Stomach (tissue), 8 donors: ENCODE measurements at regions not wholly inside any gene's neighbourhood (a gene's known extent, or its start where the extent isn't known, plus 50 kb on each side); places are given as distances from the start of the nearest gene placed in this dataset.

Experiments
- DNase-seq, 2 donors: peaks; one replicate each; pipeline versions ENCODE4 v3.0.0 to v3.0.0-alpha.2; 2013 to 2019
- H3K27ac ChIP-seq, 5 donors: fragments of 200-600 bp in 4 of 5; sonication (generic) in 4 of 5; one replicate each; pipeline ENCODE4 v1.5.1; 2013 to 2019; ENCODE audit warnings: mild to moderate bottlenecking in 1 of 5, moderate library complexity in 1 of 5
- H3K27me3 ChIP-seq, 3 donors: fragments of 200-600 bp; sonication (generic); one replicate each; pipeline ENCODE4 v1.5.1; 2017 to 2019; ENCODE audit warnings: mixed run types in 1 of 3
- H3K36me3 ChIP-seq, 4 donors: fragments of 200-600 bp; sonication (generic); 1 replicate in 3 of 4; 2 replicates in 1 of 4; pipeline ENCODE4 v1.5.1; 2016 to 2019
- H3K4me1 ChIP-seq, 4 donors: fragments of 200-600 bp; sonication (generic); one replicate each; pipeline ENCODE4 v1.5.1; 2016 to 2019
- H3K4me3 ChIP-seq, 4 donors: fragments of 200-600 bp; sonication (generic) in 3 of 4; one replicate each; pipeline ENCODE4 v1.5.1; 2016 to 2019; ENCODE audit warnings: mild to moderate bottlenecking in 1 of 4
- H3K9me3 ChIP-seq, 4 donors: fragments of 200-600 bp; sonication (generic); one replicate each; pipeline ENCODE4 v1.5.1; 2016 to 2019
- EP300 ChIP-seq: sonication (generic); formaldehyde crosslinking; IDR thresholded peaks from one replicate; pipeline ENCODE4 v1.6.1; 2017; ENCODE audit warnings: antibody characterized with exemption
- POLR2A ChIP-seq, 4 donors: fragments of 450-650 bp; IDR thresholded peaks; one replicate each; pipeline ENCODE4 v1.6.1; 2016; ENCODE audit warnings: antibody characterized with exemption in 4 of 4, control low read depth in 2 of 4, mild to moderate bottlenecking in 1 of 4, moderate library complexity in 1 of 4
- POLR2AphosphoS5 ChIP-seq, 3 donors: sonication (generic); formaldehyde crosslinking; IDR thresholded peaks; one replicate each; pipeline ENCODE4 v1.6.1; 2016; ENCODE audit warnings: antibody characterized with exemption in 3 of 3
- WGBS, 5 donors: extraction: QIAGEN DNeasy Blood & Tissue Kit in 3 of 5; methylation state at CpG; one replicate each; pipeline versions ENCODE4 v1.1.5 to v1.1.7; 2013 to 2018; 5-methylcytosine and 5-hydroxymethylcytosine counted together
- intact Hi-C: fragments of 100-400 bp; cut with DNase I; formaldehyde crosslinking; loops from one replicate; pipeline ENCODE4 v1.15.1; 2023; ENCODE audit warnings: low total_unique reads
- TF ChIP-seq, protein P1 (sequence below), 7 experiments: fragments of 450-650 bp in 4 of 7; fragments of 200-600 bp in 3 of 7; sonication (generic) in 3 of 7; IDR thresholded peaks; one replicate each; pipeline ENCODE4 v1.5.1; 2016 to 2019; ENCODE audit warnings: antibody characterized with exemption in 7 of 7, control low read depth in 2 of 7, mild to moderate bottlenecking in 1 of 7
- donor health status: healthy with polysubstance abuse.
- donor health status: Bipolar disorder and iron deficiency.
- donor health status: healthy.

DNA sequence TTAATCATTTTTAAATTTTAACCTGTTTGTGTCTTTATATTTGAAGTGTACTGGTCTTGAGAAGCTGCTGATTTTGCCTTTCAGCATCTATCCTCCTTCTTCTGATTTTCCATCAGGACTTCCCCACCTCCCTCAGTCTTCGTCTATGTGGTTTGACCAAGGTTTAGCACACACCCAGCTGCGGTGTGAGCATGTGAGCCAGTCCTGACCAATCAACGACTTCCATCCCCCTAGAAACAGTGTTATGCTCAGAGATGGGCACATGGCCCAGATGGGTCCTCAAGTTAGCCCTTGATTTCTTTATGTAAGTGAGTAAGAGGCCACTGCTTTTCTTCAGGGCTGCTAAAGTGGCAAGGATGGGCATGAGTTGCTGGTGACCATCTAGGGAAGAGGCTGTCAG lies 190.8 kb downstream of the MATN1 start:
- TF ChIP-seq, protein P1, sequence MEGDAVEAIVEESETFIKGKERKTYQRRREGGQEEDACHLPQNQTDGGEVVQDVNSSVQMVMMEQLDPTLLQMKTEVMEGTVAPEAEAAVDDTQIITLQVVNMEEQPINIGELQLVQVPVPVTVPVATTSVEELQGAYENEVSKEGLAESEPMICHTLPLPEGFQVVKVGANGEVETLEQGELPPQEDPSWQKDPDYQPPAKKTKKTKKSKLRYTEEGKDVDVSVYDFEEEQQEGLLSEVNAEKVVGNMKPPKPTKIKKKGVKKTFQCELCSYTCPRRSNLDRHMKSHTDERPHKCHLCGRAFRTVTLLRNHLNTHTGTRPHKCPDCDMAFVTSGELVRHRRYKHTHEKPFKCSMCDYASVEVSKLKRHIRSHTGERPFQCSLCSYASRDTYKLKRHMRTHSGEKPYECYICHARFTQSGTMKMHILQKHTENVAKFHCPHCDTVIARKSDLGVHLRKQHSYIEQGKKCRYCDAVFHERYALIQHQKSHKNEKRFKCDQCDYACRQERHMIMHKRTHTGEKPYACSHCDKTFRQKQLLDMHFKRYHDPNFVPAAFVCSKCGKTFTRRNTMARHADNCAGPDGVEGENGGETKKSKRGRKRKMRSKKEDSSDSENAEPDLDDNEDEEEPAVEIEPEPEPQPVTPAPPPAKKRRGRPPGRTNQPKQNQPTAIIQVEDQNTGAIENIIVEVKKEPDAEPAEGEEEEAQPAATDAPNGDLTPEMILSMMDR (IDR thresholded peaks at IDR 0.05), result no peak
- TF ChIP-seq POLR2AphosphoS5 (IDR thresholded peaks at IDR 0.05) (no peak), EP300 (no peak), POLR2A (IDR thresholded peaks at IDR 0.05) (no peak)
- intact Hi-C loops, result no loop called here
- DNase-seq, result peak in 1 of 2 donors; percentile 3
- Histone ChIP-seq H3K27ac (no peak overlapping the region), H3K27me3 (peaks cover 0 to 15% (median 0%) of the 10 kb centered on the region in 3 donors), H3K4me3 (no peak overlapping the region), H3K9me3 (peaks cover 0 to 4% (median 1%) of the 10 kb centered on the region in 4 donors), H3K4me1 (no peaks in the 10 kb centered on the region), H3K36me3 (no peaks in the 10 kb centered on the region)
- WGBS, 5 donors, result 72 to 80% (median 76%) methylated on average over 3 of the region's 3 CpGs

DNA sequence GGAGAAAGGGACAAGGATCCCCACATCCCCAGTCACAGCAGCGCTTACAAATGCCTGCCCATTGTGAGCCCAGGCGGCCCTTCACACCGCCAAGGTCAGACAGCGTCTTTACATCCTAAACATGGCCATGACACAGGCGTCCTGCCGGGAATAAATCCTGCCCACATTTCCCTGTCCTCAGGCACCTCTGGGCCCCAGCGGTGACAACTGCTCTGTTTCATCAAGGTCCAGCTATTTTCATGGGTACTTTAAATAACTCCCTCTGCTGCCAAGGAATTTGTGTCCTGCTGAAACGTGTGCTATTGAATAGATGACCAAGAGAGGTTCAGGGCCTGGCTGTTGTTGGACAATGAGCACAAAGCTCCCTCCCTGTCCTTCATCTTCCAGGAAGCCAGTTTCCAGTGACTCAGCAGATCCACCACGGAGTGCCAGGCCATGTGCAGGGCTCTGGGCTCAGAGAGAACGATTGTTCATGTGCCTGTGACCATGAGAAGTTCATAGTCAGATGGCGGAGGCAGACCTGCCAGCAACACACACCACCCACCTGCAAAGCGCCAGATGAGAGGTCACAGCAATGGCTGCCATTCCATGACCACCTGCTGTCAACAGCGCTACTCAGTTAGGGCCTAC lies 195.8 kb downstream of the MATN1 start:
- peak in 1 of 2 donors; percentile 21 for DNase-seq
- H3K9me3 ChIP-seq, result peaks cover 0 to 3% (median 0%) of the 10 kb centered on the region in 4 donors
- no peak overlapping the region for H3K4me3 ChIP-seq
- H3K27me3 ChIP-seq, result peaks cover 0 to 47% (median 15%) of the 10 kb centered on the region in 3 donors
- H3K4me1 ChIP-seq, result no peaks in the 10 kb centered on the region
- TF ChIP-seq POLR2A (IDR thresholded peaks at IDR 0.05) (no peak), EP300 (no peak), POLR2AphosphoS5 (IDR thresholded peaks at IDR 0.05) (no peak)
- TF ChIP-seq, protein P1 (IDR thresholded peaks at IDR 0.05), result no peak
- WGBS, 5 donors, result 58 to 68% (median 64%) methylated on average over 9 to 13 of the region's 13 CpGs
- H3K27ac ChIP-seq, result no peak overlapping the region
- intact Hi-C loops, result no loop called here
- no peaks in the 10 kb centered on the region for H3K36me3 ChIP-seq

DNA sequence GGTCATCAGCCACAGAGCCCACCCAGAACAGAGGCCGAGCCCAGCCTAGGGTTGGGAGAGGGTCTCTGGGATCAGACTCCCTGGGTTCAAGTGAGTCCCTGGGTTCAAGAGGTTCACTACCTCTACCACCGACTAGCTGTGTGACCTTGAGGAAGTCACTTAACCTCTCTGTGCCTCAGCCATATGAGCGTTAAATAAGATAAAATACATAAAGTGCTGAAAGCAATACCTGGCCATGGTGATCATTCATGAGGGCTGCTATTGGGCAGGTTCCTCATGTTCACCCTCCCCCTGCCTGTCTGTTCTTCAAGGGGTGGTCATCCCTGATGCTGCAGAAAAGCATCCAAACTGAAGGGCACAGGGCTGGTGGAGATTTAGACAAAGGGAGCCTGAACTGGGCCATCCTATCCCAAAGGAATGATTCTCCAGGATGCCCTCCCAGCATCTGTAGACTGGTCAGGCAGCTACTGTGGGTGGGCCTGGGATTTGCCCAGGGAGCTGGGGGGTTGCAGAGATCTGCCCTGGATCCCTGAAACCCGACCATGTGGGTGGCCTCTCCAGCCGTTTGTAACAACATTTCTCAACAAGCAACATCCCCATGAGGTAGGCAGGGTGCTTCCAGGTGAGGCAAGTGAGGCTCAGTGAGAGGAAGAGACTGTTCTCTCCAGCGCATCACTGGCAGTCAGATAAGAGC lies 196.6 kb downstream of the MATN1 start:
- H3K4me3 ChIP-seq, result no peak overlapping the region
- DNase-seq, result no peak
- TF ChIP-seq POLR2A (IDR thresholded peaks at IDR 0.05) (no peak), EP300 (no peak), POLR2AphosphoS5 (IDR thresholded peaks at IDR 0.05) (no peak)
- TF ChIP-seq, protein P1 (IDR thresholded peaks at IDR 0.05), result no peak
- intact Hi-C loops, result no loop called here
- H3K4me1 ChIP-seq, result no peaks in the 10 kb centered on the region
- no peaks in the 10 kb centered on the region for H3K36me3 ChIP-seq
- no peak overlapping the region for H3K27ac ChIP-seq
- WGBS, 5 donors, result 50 to 55% (median 51%) methylated on average over 5 to 6 of the region's 6 CpGs
- peaks cover 0 to 55% (median 15%) of the 10 kb centered on the region in 3 donors for H3K27me3 ChIP-seq
- H3K9me3 ChIP-seq, result no peaks in the 10 kb centered on the region

DNA sequence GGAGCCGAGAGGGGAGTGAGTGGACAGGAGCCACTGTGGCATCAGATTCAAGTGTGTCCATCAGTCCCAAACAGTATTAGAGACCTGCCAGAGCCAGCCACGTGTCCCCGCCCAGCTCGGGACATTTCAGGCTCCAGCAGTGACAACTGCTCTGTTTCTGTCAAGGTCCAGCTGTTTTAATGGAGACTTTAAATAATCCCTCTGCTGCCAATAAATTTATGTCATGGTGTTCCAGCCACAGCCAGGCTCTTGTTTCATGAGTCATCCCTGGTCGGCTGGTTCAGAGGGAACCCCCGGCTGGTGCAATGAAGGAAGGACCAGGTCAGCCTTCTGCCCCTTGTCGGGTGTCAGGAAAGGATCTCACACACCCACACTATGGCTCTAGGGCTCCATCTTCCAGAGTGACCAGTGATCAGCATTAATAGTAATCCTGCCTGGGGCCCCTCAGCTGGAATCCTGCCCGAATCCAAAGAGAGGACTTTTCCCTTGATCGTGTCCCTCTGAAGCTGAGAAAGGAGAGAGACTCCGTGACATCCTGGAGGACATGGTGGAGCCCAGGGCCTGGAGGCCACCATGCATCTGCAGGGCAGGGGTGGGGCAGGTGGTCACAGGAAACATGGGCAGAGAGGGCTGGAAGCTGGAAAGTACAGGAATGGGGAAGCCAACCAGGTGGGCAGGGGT lies 197.3 kb downstream of the MATN1 start:
- Histone ChIP-seq H3K36me3 (no peaks in the 10 kb centered on the region), H3K9me3 (no peaks in the 10 kb centered on the region), H3K27me3 (peaks cover 0 to 62% (median 15%) of the 10 kb centered on the region in 3 donors), H3K27ac (no peak overlapping the region), H3K4me1 (no peaks in the 10 kb centered on the region), H3K4me3 (no peak overlapping the region)
- 36 to 57% (median 51%) methylated on average over 6 to 10 of the region's 10 CpGs for WGBS, 5 donors
- intact Hi-C loops, result no loop called here
- DNase-seq, result peak in 1 of 2 donors; percentile 23
- no peak for TF ChIP-seq POLR2AphosphoS5 (IDR thresholded peaks at IDR 0.05)
- TF ChIP-seq, protein P1 (IDR thresholded peaks at IDR 0.05), result no peak
- no peak for TF ChIP-seq POLR2A (IDR thresholded peaks at IDR 0.05)
- no peak for TF ChIP-seq EP300
